Ovary (tissue), 3 donors: ENCODE measurements at regions not wholly inside any gene's neighbourhood (a gene's known extent, or its start where the extent isn't known, plus 50 kb on each side); places are given as distances from the start of the nearest gene placed in this dataset.

Experiments
- CTCF ChIP-seq, 3 donors: fragments of 450-650 bp in 2 of 3; fragments of 200-600 bp in 1 of 3; IDR thresholded peaks; one replicate each; pipeline versions ENCODE4 v1.5.1 to v1.8.0; 2016 to 2022; ENCODE audit warnings: antibody characterized with exemption in 3 of 3, mild to moderate bottlenecking in 1 of 3
- EP300 ChIP-seq: sonication (generic); formaldehyde crosslinking; IDR thresholded peaks from one replicate; pipeline ENCODE4 v1.6.1; 2017; ENCODE audit warnings: antibody characterized with exemption
- POLR2A ChIP-seq: fragments of 450-650 bp; IDR thresholded peaks from one replicate; pipeline ENCODE4 v1.6.1; 2017; ENCODE audit warnings: antibody characterized with exemption, mild to moderate bottlenecking, moderate library complexity
- donor health status: DM: no; HTN: no; CAD: no.

DNA sequence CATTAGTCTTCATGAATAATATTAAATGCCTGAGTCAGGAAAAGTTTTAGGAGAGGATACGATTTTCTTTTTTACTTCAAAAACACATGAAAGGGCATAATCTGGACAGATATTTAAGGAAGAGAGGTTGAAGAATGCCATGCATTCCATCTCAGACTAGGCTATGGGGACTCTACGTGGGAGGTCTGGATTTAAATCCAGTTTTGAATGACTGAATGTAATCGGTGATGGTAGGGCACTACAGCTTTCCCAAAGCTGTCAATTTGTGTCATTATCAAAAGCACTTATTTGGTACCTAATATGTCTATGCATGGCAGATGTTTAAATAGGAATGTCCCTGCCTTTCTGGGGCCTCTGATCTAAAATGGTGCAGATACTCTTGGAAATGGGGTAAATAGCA is 59.3 kb upstream of the RPL34 start:
- TF ChIP-seq CTCF (IDR thresholded peaks at IDR 0.05) (no peak), POLR2A (no peak), EP300 (no peak)
